Ishikawa (cell line): ENCODE measurements at regions not wholly inside any gene's neighbourhood (a gene's known extent, or its start where the extent isn't known, plus 50 kb on each side); places are given as distances from the start of the nearest gene placed in this dataset.

Source experiments
- CEBPB ChIP-seq: IDR thresholded peaks from 2 replicates; pipeline ENCODE4 v1.6.1; 2012
- CREB1 ChIP-seq: IDR thresholded peaks from 2 replicates; pipeline ENCODE4 v1.6.1; 2012; ENCODE audit warnings: low read depth
- EGR1 ChIP-seq: IDR thresholded peaks from 2 replicates; pipeline ENCODE4 v1.6.1; 2012
- EP300 ChIP-seq: IDR thresholded peaks from 2 replicates; pipeline ENCODE4 v1.6.1; 2012; ENCODE audit warnings: borderline replicate concordance
- FOXM1 ChIP-seq: IDR thresholded peaks from 2 replicates; pipeline ENCODE4 v1.6.1; 2012; ENCODE audit warnings: low read depth, borderline replicate concordance
- MAX ChIP-seq: IDR thresholded peaks from 2 replicates; pipeline ENCODE4 v1.6.1; 2012
- NFIC ChIP-seq: IDR thresholded peaks from 2 replicates; pipeline ENCODE4 v1.6.1; 2012
- RAD21 ChIP-seq: IDR thresholded peaks from 2 replicates; pipeline ENCODE4 v1.6.1; 2012; ENCODE audit warnings: low read depth
- REST ChIP-seq: IDR thresholded peaks from 2 replicates; pipeline ENCODE4 v1.6.1; 2012; ENCODE audit warnings: low read depth, mild to moderate bottlenecking
- TAF1 ChIP-seq: IDR thresholded peaks from 2 replicates; pipeline ENCODE4 v1.6.1; 2012; ENCODE audit warnings: low read depth, mild to moderate bottlenecking
- TCF12 ChIP-seq: IDR thresholded peaks from 2 replicates; pipeline ENCODE4 v1.6.1; 2012; ENCODE audit warnings: low read depth
- TEAD4 ChIP-seq: IDR thresholded peaks from 2 replicates; pipeline ENCODE4 v1.6.1; 2012
- USF1 ChIP-seq: IDR thresholded peaks from 2 replicates; pipeline ENCODE4 v1.6.1; 2012
- YY1 ChIP-seq: IDR thresholded peaks from 2 replicates; pipeline ENCODE4 v1.6.1; 2012; ENCODE audit warnings: low read depth
- ZBTB7A ChIP-seq: IDR thresholded peaks from 2 replicates; pipeline ENCODE4 v1.6.1; 2012; ENCODE audit warnings: low read depth

GRCh38 chr4:108342325-108342970, 173.7 kb upstream of the LEF1 start:
- no peak for TF ChIP-seq CREB1
- no peak for TF ChIP-seq CEBPB
- no peak for TF ChIP-seq FOXM1
- TF ChIP-seq EGR1, result no peak
- TF ChIP-seq ZBTB7A, result no peak
- no peak for TF ChIP-seq USF1
- TF ChIP-seq REST, result no peak
- no peak for TF ChIP-seq TAF1
- no peak for TF ChIP-seq TCF12
- no peak for TF ChIP-seq YY1
- no peak for TF ChIP-seq MAX
- TF ChIP-seq EP300, result no peak
- TF ChIP-seq NFIC, result no peak

GRCh38 chr4:108337923-108338322, 169.2 kb upstream of the LEF1 start:
- TF ChIP-seq ZBTB7A, result no peak
- no peak for TF ChIP-seq YY1
- TF ChIP-seq MAX, result no peak

GRCh38 chr4:108336076-108336475, 167.3 kb upstream of the LEF1 start:
- no peak for TF ChIP-seq TCF12
- TF ChIP-seq MAX, result no peak
- no peak for TF ChIP-seq REST
- TF ChIP-seq EGR1, result no peak
- no peak for TF ChIP-seq FOXM1
- TF ChIP-seq USF1, result no peak
- TF ChIP-seq ZBTB7A, result no peak
- no peak for TF ChIP-seq YY1
- TF ChIP-seq TAF1, result no peak
- no peak for TF ChIP-seq NFIC
- TF ChIP-seq RAD21, result no peak
- no peak for TF ChIP-seq EP300
- TF ChIP-seq CREB1, result no peak
- TF ChIP-seq TEAD4, result no peak
- TF ChIP-seq CEBPB, result no peak

GRCh38 chr4:108335081-108335480, 166.3 kb upstream of the LEF1 start:
- TF ChIP-seq NFIC, result no peak
- TF ChIP-seq EGR1, result no peak
- TF ChIP-seq MAX, result no peak
- TF ChIP-seq CEBPB, result no peak
- no peak for TF ChIP-seq TCF12
- no peak for TF ChIP-seq CREB1
- no peak for TF ChIP-seq RAD21

- no peak for TF ChIP-seq EGR1
- no peak for TF ChIP-seq FOXM1
- no peak for TF ChIP-seq CREB1
- TF ChIP-seq EP300, result no peak
- no peak for TF ChIP-seq USF1
Observed at GRCh38 chr4:108334031-108334430, 165.3 kb upstream of the LEF1 start.

GRCh38 chr4:108333353-108333942, 164.7 kb upstream of the LEF1 start:
- TF ChIP-seq RAD21 (no peak), REST (no peak), TCF12 (no peak), ZBTB7A (no peak), TAF1 (no peak)
